ENCODE measurements at regions not wholly inside any gene's neighbourhood (a gene's known extent, or its start where the extent isn't known, plus 50 kb on each side); places are given as distances from the start of the nearest gene placed in this dataset.

DNA sequence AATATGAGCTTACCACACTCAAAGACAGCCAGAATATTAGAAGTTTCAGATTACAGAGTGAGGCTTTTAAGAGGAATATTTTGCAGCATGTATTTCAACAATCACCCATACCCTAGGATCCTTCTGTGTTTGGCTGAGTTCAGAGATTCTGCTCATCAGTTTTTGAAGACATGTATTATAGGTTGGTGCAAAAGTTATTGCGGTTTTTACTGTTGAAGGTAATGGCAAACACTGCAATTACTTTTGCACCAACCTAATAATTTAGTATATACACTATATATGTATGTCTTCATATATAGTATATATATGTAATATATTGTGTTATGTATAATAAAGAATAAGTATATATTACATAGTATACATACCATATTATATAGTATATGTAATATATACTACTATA, 435.1 kb downstream of the IRS2 start:
- no CpG with 5 or more reads among the region's 1 CpG for WGBS (ENCODE audit: extremely low coverage, insufficient read length, low lambda C conversion rate)
- H3K79me2 ChIP-seq (ENCODE audit: insufficient read depth, low read length), result no peaks in the 10 kb centered on the region

More for the DNA sequence above, 435.1 kb downstream of the IRS2 start:
- Histone ChIP-seq H3K27ac (ENCODE audit: insufficient read length, low read depth, low read length) (no peak overlapping the region), H3K4me2 (ENCODE audit: insufficient read depth, insufficient read length, low read length) (no peak overlapping the region), H3T11ph (ENCODE audit: low read length) (no peak overlapping the region), H3K23ac (ENCODE audit: insufficient read length, low read depth, low read length) (no peak overlapping the region), H3K79me1 (ENCODE audit: insufficient read depth, low read depth, low read length, poor library complexity, severe bottlenecking) (no peaks in the 10 kb centered on the region), H4K91ac (ENCODE audit: insufficient read length, low read depth, low read length) (no peak overlapping the region), H2BK120ac (ENCODE audit: low read depth, low read length, poor library complexity, severe bottlenecking) (no peak overlapping the region), H3K56ac (ENCODE audit: insufficient read length, low read depth, low read length) (no peak overlapping the region), H3K9ac (ENCODE audit: extremely low read depth, insufficient read length, low read length) (no peak overlapping the region), H3K14ac (ENCODE audit: insufficient read depth, low read length) (no peak overlapping the region), H3K18ac (ENCODE audit: insufficient read length, low read depth, low read length) (no peak overlapping the region), H4K5ac (ENCODE audit: insufficient read length, low read depth, low read length) (no peak overlapping the region), H2BK20ac (ENCODE audit: low read depth, low read length, poor library complexity, severe bottlenecking) (no peak overlapping the region), H4K8ac (replicated peaks; ENCODE audit: insufficient read length, low read depth, low read length) (no peak overlapping the region), H3K9me3 (ENCODE audit: control insufficient read depth, low read depth, low read length) (no peaks in the 10 kb centered on the region), H3K4me1 (ENCODE audit: insufficient read depth, low read length) (no peaks in the 10 kb centered on the region), H2BK12ac (ENCODE audit: insufficient read length, low read depth, low read length) (no peak overlapping the region), H4K20me1 (ENCODE audit: control insufficient read depth, insufficient read depth, insufficient read length) (no peaks in the 10 kb centered on the region), H2AFZ (ENCODE audit: low read length) (no peak overlapping the region), H3K4ac (ENCODE audit: low read depth, low read length) (no peak overlapping the region), H2AK5ac (ENCODE audit: insufficient read length, low read length) (no peak overlapping the region), H2BK5ac (ENCODE audit: insufficient read length, low read length) (no peak overlapping the region), H3K23me2 (ENCODE audit: insufficient read length, low read depth, low read length, poor library complexity, severe bottlenecking) (no peaks in the 10 kb centered on the region), H3K27me3 (ENCODE audit: insufficient read depth, low read length) (no peaks in the 10 kb centered on the region), H2BK15ac (ENCODE audit: low read depth, low read length) (no peak overlapping the region)
- Mint-ChIP-seq H3K27ac (no peak overlapping the region), H3K4me1 (no peaks in the 10 kb centered on the region), H3K9me3 (no peaks in the 10 kb centered on the region), H3K4me3 (no peak overlapping the region), H3K36me3 (ENCODE audit: insufficient read depth in 1 of 3, low read depth in 3 of 3) (no peaks in the 10 kb centered on the region), H3K27me3 (ENCODE audit: low read depth) (no peaks in the 10 kb centered on the region)
- no peak for TF ChIP-seq CTCF (conservative IDR thresholded peaks at IDR 0.05)
- no peak for DNase-seq

All from H9 (cell line).